HG03108 (cell line): ENCODE measurements at regions not wholly inside any gene's neighbourhood (a gene's known extent, or its start where the extent isn't known, plus 50 kb on each side); places are given as distances from the start of the nearest gene placed in this dataset.
"Not testable (repeated sequence)": the region's sequence is repeated elsewhere in the genome, so short reads cannot be mapped to it uniquely, and the experiment has no call there.

Experiments
- ATAC-seq: cut with Tn5 transposase; IDR thresholded peaks from one replicate; pipeline ENCODE4 v1.9.1; 2021; ENCODE audit warnings: moderate library complexity; ENCODE audit not compliant: unreplicated experiment

DNA sequence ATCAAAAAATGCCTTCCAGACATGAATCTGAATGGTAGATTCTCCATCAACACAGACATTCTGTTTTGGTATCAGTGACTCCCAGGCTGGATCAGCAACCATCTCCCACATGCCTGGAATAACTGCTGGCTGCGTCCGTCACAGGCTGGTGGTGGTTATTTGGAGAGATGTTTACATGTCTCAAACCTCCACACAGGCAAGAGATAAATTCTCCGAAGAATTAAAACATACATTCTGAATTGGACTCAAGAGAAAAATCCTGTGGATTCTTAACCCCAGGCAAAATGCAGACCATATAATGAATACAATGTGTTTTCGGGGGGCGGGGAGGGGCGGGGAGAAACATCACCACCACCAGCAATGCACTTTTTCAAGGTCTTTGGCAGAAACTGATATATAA, 108.2 kb downstream of the THBS2 start:
- ATAC-seq: no peak

DNA sequence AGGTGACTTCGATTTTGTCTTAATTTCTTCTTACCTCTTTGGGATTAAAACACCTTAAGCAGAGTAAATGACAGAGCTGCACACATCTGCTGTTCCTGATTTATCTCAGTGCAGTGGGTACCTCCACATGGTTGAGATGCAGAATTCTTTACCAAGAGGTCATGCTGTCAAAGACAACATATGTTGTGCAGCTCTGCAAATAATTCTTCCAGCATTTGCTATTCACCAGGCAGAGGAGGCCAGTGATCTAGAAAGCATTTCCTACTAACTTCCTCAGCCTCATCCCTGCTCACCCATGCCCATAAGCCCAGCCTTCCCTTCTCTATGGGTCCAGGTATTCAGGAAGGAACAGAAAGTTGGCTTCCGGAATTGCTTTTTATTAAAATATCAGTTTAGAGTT, 109.3 kb downstream of the THBS2 start:
- no peak for ATAC-seq

DNA sequence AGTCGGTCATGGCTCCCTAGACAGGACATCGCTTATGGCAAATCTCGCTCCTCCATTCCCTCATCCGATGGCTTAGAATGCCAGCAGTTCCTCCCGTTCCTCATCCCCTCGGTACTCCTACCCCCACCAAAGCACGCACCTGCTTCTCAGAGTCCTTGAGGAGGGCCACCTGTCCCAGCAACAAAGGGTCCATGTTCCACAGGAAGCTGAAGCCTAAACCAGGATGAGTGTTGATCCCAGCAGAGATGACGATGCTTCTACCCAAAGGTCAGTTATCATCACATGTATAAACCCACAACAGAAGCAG, 111.2 kb downstream of the THBS2 start:
- ATAC-seq: no peak

DNA sequence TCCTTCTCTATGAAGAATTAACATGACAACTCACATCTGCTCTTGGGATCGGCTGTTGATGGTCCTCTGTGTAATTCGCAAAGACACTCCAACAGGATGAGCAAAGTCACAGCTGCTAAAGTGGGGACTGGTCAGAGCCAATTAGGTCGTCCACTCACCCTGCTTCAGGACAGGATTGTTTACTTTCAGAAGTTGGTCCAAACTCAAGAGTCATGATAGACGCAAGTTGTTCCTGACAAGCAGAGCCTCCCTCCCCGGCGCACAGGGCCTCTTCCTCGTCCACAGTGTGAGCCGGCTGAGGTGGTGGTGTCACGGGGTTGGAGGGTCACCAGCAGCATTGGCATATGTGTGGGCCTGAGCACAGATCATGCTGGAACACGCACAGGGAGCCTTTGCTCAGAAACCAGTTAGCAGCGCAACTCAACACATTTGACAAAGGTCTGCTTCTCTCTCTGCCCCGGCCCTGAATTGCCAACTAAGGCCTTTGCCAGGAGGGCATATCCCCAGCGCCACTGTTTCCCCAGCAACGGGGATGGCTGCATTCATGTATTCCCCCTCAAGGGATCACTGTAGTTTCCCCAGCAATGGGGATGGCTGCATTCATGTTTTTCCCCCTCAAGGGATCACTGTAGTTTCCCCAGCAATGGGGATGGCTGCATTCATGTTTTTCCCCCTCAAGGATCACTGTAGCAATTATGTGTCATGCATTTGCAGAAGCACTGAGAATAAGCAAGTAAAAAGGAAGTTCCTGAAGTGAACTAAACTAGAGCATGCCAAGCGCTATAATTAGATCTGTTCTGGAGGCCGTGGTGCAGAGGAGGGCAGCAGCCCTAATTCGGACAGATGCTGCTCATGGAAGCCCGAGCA, 111.7 kb downstream of the THBS2 start:
- ATAC-seq: no peak

DNA sequence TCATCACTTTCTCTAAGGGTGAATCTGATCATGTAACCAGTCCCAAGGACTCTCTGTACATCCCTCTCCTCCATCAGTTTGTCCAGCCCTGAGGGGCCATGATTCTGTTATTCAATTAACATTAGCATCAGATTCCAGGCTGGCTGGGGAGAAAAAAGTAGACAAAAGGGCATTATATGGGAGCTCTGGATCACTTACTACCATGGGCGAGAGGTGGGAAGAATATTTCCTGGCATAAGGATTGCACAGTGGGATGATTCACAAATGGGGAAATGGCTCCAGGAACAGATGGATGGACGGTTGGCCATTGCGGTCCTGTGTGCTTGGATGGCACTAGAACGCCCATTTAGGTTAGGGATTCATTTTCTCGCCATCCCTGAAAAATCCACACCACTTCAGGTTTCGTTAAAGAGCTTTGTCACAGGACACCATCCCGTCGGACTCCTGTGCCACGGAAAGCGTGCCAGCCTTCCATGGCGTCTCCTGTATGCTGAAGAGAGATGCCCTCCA, 112.6 kb downstream of the THBS2 start:
- ATAC-seq: no peak

DNA sequence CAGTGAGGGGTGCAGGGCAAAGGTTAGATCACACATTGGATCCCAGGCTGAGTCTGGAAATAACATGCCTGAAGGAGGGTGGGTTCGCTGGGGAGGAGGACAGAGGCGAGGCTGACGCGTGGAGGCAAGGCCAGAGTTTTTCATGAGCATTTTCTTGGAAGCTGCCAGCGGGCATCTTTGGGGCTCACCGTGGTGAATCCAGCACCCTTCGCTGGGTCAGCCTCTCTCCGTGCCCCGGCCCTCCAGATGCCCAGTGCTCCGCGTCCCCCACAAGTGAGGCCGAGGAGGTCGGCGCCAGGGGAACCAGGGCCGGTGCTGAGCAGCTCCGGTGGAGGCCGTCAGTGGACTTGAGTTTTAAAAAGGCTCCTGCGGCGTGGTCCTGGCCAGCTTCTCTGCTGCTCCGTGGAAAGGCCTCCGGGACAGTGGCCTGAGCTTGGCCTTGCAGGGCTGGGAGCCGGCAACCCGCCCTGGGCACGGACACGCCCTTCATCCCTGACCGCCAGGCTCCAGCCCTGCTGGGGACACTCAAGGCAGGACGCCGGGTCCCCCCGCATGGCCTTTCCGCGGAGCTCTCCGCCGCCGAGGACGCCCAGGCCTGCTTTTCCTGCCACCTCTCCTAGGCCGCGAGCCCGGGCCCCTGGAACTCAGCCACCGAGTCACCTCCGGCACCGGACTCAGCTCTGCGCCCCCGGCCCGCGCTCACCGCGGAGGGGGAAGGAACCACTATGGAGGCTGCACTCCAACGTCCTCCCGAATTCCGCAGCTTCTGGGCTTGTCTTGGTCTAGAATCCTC, 114.3 kb downstream of the THBS2 start:
- ATAC-seq: no peak

DNA sequence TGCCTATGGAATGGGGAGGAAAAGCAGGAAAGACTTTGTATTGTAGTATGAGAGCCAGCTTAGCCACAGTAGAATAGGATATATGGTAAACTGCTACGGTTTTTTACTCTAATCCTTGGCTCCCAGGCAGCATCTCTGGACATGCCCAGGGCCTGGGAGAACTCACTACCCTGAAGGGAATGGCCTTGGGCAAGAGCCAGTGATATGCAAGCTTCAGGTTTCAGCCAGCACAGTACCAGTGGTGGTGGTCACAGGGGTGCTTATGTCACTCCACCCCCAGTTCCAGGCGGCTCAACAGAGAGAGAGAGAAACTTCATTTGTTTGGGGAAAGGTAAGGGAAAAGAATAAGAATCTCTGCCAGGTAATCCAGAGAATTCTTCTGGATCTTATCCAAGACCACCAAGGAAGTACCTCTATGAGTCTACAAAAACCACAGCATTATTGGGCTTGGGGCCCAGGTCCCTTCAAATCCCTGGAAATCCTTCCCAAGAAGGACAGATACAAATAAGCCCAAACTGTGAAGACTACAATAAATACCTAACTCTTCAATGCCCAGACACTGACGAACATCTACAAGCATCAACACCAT, 121.2 kb downstream of the THBS2 start:
- no peak for ATAC-seq

DNA sequence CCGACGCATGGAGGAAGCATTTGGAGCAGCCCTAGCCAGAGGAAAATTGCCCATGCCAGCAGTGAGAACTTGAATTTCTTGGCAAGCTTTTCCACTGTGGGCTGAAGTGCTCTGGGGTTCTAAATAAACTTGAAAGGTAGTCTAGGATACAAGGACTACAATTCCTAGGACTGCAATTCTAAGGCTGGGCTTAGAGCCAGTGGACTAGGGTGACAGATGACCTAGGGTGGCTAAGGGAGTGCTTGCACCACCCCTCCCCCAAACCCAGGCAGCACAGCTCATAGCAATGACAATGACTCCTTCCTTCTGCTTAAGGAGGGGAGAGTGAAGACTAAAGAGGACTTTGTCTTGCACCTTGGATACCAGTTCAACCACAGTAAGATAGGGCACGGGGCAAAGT, 122.3 kb downstream of the THBS2 start:
- no peak for ATAC-seq

DNA sequence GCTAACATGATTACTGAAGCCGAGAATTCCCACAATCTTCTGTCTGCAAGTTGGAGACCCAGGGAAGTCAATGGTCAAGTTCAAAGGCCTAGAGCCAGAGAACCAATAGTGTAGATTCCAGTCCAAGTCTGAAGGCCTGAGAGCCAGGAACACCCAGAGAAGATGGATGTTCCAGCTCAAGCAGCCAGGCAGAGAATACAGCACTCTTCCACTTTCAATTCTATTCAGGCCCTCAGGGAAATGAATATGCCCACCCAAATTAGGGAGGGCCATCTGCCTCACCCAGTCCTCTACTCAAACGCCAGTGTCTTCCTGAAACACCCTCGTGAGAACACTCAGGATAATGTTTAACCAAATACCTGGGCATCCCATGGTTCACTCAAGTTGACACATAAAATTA, 123.5 kb downstream of the THBS2 start:
- ATAC-seq: no peak

DNA sequence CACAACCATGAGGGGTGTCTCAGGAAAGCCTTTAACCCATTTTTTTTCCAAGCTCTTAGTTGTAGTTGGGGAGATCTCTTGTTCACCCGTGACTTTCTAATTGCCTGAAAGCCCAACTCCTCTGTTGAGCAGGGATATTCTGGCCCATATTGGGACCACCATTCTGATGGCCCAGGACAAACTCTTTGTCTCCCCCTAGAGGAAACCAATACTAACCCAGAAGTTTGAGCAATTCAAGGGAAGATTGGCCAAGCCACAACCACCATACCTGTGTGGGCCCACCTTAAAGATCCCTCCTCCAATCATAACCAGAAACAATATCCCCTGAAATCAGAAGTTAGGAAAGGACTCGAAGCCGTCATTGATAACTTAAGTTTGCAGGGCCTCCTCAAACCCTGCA, 132.6 kb downstream of the THBS2 start:
- no peak for ATAC-seq

DNA sequence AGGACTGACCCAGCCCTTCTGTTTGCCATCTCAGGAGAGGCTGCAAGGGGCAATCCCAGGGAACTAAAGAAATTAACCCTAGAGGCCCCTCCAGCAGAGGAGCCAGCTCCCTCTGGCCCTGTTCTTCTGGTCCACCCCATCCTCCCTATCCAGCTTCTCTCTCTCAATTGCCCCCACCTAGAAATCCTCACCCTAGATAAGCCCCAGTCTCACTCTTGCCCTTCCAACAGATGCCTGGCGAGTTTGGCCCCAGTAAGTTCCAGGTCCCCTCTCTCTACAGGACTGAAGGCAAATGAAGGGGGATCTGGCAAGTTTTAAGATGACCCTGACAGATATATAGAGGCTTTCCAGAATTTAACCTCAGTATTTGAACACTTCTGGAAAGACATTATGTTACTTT, 134.0 kb downstream of the THBS2 start:
- ATAC-seq: no peak

DNA sequence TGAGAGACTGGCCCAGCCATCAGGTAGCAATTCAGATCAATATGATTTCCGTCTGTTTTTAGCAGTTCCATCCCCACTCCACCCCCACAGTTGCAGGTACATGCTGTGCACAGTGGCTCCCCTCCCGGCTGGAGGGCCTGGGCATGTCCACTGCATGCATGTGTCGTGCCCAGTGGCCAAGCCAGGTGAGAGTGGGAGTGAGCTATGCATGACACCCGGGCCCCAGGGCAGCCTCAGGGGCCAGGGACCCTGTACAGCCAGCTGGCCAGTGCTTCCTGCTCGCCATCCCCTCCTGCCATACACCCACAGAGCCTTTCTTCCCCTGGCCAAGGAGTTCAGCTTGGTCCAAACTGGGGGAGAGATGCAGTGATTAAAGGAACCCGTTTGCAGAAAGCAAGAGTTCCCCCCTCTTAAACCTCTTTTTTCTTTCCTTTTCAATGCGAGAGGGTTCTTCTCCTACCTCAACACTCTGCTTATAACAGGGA, 135.3 kb downstream of the THBS2 start:
- ATAC-seq: no peak

DNA sequence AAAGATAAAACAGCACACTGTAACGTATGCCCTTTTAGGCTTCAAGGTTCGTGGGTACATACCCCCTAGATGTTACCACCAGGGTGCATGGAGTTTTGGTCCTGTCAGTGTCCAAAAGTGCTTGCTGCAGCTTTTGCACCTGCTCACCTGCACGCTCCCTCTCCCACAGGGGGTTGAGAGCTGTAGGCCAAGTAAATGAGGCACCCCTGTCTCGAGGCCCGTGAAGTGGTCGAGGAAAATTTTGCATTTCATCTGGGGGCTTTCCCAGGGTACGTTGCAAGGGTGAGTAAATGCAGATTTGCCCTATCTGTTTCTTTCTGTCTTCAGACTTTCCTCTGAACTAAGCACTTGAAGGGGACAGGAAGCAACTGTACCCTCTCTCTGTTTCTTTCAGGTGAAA, 136.0 kb downstream of the THBS2 start:
- ATAC-seq: no peak

DNA sequence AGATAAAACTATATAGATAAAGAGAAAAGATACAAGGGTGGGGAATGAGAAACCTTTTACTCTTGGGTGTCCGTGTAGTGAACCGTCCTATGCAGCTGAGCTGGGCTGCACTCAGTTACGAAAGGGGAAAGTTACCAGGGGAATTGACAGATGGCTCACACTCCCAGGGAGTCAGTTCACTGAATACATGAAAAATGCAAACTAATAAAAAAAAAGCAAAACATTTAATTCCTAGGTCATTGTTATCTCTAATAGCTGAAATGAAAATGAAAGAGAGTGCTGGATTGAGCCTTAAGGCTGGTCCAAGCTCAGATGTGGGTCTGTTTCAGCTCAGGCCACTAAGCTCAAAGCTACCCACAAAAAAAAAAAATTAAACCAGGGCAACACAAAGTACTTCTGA, 138.0 kb downstream of the THBS2 start:
- no peak for ATAC-seq

DNA sequence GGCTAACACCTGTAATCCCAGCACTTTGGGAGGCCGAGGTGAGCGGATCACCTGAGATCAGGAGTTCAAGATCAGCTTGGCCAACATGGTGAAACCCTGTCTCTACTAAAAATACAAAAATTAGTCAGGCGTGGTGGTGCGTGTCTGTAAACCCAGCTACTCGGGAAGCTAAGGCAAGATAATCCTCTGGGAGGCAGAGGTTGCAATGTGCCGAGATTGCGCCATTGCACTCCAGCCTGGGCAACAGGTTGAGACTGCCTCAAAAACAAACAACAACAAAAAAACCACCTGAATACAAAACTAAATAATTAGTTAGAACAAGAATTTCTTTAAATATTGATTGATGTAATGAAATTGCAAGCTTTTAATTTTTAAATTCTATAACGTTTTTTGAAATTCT, 139.0 kb downstream of the THBS2 start:
- ATAC-seq: not testable (repeated sequence)

DNA sequence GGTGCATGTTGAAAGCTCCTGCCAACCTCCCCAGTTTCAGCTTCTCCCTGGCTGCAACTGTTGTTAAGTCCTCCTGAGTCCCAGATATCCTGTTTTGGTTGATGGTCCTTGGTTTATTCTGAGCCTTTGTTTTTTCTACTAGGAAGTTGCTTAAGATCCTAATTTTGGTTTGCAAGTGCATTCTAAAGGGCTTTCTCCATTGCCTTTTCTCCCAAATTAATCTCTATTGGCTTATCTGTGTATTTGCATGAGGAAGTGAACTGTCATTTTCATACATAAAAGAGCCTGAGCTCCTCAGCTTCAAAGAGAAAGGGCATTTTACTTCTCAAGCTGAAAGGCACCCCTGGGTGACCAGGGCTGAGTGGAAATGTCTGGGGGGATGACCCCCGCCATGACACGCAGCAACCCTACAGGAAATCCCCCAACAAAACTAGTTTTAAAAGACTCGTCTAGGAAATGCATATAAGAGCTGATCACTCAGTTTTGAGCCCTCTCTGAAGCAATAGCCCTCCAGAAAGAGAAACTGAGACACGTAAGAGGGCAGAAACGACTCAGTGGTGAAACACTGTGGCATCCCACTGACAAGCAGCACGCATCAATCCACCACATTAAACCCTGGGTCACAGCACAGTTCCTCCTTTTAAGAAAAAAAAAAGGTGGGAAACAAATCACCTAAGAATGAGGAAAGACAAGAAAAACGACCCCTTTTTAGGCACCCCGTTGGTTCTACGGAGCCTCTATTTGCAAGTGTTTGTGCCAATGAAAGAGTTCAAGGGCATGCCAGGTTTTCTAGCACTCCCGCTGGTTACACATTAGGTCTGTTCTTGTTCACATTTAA, 140.9 kb downstream of the THBS2 start:
- peak; percentile 51 for ATAC-seq

DNA sequence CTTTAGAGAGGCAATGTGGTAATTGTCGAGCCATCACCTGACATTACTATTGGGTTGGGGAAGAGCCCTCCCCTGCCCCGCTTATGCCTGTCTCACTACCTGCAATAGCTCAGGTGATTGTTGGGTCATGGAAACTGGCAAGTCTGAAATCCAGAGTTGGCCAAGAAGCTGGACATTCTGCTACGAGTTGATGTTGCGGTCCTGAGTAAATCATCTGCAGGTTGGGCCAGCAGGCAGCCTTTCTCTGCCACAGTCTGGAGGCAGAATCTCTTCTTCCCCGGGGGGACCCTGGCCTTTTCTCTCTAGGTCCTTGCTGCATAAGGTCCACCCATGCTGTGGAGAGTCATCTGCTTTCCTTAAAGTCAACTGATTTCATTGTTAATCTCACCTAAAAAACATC, 142.4 kb downstream of the THBS2 start:
- no peak for ATAC-seq

DNA sequence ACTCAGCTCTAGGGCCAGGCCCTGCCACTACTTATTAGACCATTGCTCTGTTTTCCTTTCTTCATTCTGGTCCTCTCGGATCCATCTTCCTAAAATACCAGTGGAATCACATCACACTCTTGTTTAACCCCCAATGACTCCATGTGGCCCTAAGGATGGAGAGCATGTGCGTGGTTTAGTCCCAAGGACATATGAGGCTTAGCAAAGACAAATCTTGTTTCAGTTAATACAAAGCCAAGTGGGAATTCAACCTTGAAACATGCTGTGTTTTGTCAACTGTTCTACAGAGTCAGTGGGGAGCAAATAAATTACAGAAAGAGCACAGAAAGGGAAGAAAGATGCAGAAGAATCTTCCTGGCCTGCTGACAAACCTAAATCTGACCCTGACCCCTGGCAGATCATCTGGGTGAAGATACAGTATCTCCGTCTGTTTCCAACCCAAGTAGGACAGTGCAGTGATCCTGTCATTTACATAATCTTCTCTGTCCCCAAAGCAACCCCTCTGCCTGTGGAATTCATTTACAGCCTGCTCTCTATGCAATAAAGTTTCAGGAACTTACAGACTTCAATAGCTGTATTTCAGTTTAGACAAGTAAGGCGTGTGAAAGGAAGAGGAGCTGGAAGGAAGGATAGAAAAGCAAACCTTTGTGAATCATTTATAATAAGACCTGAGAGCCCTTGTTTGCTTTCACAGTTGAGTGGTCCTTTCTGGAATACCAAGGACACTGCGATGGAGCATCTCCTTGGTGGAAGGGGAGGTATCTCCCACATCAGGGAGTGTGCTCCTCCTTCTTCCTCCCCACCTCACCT, 144.0 kb downstream of the THBS2 start:
- ATAC-seq: no peak

DNA sequence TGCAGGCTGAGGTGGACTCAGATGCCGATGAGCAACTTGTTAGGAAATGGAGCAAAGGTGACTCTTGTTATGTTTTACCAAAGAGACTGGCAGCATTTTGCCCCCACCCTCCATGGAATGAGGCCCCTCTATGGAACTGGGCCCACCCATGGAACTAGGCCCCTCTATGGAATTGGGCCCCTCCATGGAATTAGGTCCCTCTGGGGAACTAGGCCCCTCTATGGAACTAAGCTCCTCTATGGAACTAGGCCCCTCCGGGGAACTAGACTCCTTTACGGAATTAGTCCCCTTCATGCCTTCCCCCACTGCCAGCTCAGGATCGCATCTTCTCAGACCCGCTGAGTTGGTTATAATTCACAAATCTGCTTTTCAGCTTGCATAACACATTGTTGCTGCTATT, 144.9 kb downstream of the THBS2 start:
- no peak for ATAC-seq

DNA sequence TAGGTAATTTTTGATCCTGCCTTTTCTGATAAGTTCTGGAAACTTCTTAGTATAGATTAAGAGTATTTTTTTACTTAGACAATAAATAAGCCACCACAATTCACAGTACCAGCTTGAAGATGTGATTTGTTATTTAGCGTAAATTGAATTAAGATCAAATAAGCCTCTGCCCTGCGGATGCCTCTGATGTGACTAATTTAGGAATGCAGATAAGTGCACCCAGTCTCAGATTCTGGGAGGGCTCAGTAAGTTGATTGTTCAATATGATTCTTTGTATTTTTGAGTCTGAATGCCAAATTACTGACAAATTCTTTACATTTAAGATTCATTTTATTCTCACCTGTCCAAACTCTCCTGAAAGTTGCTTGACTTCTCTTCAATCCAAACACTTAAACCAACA, 147.5 kb downstream of the THBS2 start:
- no peak for ATAC-seq
